ENCODE measurements at regions not wholly inside any gene's neighbourhood (a gene's known extent, or its start where the extent isn't known, plus 50 kb on each side); places are given as distances from the start of the nearest gene placed in this dataset.

DNA sequence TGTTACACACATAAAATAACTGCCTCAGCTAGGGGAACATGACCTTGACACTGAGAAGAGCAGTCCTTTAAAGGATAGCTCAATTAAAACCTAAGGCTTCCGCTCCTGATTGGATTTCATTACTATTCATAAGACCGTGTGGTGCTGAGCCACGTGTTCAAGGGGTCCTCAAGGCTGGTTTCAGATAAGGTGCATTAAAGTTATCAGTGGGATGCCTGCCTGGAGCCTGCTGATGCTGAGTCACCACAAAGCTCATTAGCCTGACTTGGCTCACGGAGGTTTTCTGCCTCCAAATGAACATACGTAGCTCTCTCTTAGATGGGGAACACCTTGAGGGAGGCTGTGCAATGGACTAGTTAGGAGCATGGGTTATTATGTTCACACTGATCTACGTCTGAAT lies 518.9 kb downstream of the TDRD15 start:
- no peak for FAIRE-seq
- no peaks in the 10 kb centered on the region for H3K36me3 ChIP-seq
- no peaks in the 10 kb centered on the region for H3K4me1 ChIP-seq
- WGBS, 2 donors, result 39 to 49% methylated on average over 6 of the region's 6 CpGs
- H3K9me3 ChIP-seq, result no peaks in the 10 kb centered on the region
- DNase-seq, result no peak
- H3K4me3 ChIP-seq, result no peak overlapping the region
- no peak overlapping the region for H3K27ac ChIP-seq
- intact Hi-C loops (cut with DNase I), result no loop called here
- no peak for ATAC-seq
- TF ChIP-seq, protein P1, sequence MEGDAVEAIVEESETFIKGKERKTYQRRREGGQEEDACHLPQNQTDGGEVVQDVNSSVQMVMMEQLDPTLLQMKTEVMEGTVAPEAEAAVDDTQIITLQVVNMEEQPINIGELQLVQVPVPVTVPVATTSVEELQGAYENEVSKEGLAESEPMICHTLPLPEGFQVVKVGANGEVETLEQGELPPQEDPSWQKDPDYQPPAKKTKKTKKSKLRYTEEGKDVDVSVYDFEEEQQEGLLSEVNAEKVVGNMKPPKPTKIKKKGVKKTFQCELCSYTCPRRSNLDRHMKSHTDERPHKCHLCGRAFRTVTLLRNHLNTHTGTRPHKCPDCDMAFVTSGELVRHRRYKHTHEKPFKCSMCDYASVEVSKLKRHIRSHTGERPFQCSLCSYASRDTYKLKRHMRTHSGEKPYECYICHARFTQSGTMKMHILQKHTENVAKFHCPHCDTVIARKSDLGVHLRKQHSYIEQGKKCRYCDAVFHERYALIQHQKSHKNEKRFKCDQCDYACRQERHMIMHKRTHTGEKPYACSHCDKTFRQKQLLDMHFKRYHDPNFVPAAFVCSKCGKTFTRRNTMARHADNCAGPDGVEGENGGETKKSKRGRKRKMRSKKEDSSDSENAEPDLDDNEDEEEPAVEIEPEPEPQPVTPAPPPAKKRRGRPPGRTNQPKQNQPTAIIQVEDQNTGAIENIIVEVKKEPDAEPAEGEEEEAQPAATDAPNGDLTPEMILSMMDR (IDR thresholded peaks at IDR 0.05), result no peak
- H3K27me3 ChIP-seq, result no peaks in the 10 kb centered on the region

GRCh38 chr2:21643180-21643579 lies 519.4 kb downstream of the TDRD15 start:
- Histone ChIP-seq H3K36me3 (no peaks in the 10 kb centered on the region), H3K27me3 (no peaks in the 10 kb centered on the region), H3K27ac (no peak overlapping the region), H3K9me3 (no peaks in the 10 kb centered on the region), H3K4me1 (no peaks in the 10 kb centered on the region), H3K4me3 (no peak overlapping the region)
- ATAC-seq (no peak), DNase-seq (no peak), FAIRE-seq (no peak)
- intact Hi-C loops (cut with DNase I), result no loop called here
- TF ChIP-seq, protein P1 (IDR thresholded peaks at IDR 0.05), result no peak
- WGBS, 2 donors, result 54 to 58% methylated on average over 1 of the region's 1 CpG

DNA sequence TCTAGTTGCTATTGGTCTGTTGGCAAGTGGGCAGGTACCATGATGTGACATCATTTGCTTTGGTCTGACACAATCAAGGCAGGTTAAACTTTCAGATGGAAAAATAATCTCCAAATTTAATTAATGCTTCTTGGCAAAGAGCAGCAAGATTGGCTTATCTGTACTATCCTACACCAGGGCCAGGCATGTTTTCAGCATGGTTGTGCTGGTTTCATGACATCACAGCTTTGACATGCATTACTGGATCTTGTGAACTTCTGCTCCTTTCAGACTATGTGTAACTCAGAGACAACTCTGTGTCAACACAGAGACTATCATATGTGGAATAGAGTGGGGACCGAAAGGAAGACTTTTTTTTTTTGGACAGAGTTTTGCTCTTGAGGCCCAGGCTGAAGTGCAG lies 520.5 kb downstream of the TDRD15 start:
- Histone ChIP-seq H3K36me3 (no peaks in the 10 kb centered on the region), H3K9me3 (no peaks in the 10 kb centered on the region), H3K27me3 (no peaks in the 10 kb centered on the region), H3K27ac (no peak overlapping the region), H3K4me1 (no peaks in the 10 kb centered on the region), H3K4me3 (no peak overlapping the region)
- TF ChIP-seq, protein P1 (IDR thresholded peaks at IDR 0.05), result no peak
- FAIRE-seq (no peak), ATAC-seq (no peak), DNase-seq (no peak)
- intact Hi-C loops (cut with DNase I), result no loop called here
- 53 to 88% methylated on average over 1 of the region's 1 CpG for WGBS, 2 donors

DNA sequence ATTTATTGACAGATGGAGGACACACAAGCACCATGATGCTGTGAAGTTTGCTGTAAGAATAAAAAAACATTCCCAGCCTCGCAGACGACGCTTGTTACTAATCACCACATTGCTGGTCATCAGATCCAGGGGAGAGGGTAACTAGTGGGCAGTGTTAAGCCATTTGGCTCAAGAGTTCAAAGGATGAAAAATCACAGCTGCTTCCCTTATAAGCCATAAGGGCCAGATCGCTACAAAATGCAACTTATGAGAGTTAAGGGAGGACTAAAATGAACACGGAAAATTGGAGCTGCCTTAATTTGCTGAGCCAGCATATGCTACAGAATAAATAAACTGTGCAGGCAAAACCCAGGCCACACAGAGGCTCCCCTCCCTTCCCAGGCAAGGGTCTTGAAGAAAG lies 522.6 kb downstream of the TDRD15 start:
- Histone ChIP-seq H3K27ac (no peak overlapping the region), H3K27me3 (no peaks in the 10 kb centered on the region), H3K4me1 (no peaks in the 10 kb centered on the region), H3K4me3 (no peak overlapping the region), H3K9me3 (no peaks in the 10 kb centered on the region), H3K36me3 (no peaks in the 10 kb centered on the region)
- no peak for ATAC-seq
- FAIRE-seq, result no peak
- TF ChIP-seq, protein P1 (IDR thresholded peaks at IDR 0.05), result no peak
- no peak for DNase-seq
- WGBS, 2 donors, result 44 to 50% methylated on average over 5 of the region's 5 CpGs
- intact Hi-C loops (cut with DNase I), result no loop called here

DNA sequence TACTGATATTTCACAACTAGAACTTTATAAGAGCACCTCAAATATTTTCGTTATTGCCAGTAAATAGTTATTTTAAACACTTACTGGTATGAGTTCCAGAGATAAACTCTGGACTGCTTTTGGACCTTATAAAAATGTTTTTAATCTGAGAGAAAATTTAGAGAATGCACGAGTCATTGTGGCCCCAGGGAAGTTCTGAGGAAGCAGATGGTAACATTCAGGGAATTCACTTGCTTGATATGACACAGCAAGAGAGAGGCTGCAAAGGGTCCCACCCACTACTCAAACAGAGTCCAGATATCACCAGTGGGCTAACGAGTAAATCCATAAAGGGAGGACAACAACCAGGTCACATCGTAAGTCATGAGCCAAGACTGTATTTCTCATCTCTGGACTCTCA lies 526.8 kb downstream of the TDRD15 start:
- Histone ChIP-seq H3K27ac (no peak overlapping the region), H3K4me1 (no peaks in the 10 kb centered on the region), H3K9me3 (no peaks in the 10 kb centered on the region), H3K4me3 (no peak overlapping the region), H3K36me3 (no peaks in the 10 kb centered on the region), H3K27me3 (no peaks in the 10 kb centered on the region)
- intact Hi-C loops (cut with DNase I), result no loop called here
- ATAC-seq, result no peak
- TF ChIP-seq, protein P1 (IDR thresholded peaks at IDR 0.05), result no peak
- no peak for FAIRE-seq
- no peak for DNase-seq
- WGBS, 2 donors, result 43 to 48% methylated on average over 4 of the region's 4 CpGs

Measured in pancreas (tissue), 10 donors.